ENCODE measurements at regions not wholly inside any gene's neighbourhood (a gene's known extent, or its start where the extent isn't known, plus 50 kb on each side); places are given as distances from the start of the nearest gene placed in this dataset.

DNA sequence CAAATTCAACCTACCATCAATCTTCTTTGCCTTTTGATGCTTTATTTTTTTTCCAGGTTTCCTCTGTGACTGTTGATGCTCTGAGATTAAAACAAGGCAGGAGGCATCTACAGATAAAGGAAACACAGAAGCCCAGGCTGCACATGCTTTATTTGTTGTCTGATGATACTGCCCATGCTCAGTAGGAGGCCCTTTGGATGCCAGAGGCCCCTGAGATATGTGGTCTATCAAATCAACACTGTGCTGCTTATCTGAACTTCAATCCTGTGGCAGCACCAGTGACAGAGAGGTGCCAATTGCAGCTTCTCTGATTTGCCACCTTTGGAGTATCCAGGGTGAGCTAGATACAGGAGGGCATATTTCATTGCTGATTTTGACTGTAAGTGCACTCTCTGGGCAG, 571.3 kb upstream of the TBX3 start:
- TF ChIP-seq, protein P1, sequence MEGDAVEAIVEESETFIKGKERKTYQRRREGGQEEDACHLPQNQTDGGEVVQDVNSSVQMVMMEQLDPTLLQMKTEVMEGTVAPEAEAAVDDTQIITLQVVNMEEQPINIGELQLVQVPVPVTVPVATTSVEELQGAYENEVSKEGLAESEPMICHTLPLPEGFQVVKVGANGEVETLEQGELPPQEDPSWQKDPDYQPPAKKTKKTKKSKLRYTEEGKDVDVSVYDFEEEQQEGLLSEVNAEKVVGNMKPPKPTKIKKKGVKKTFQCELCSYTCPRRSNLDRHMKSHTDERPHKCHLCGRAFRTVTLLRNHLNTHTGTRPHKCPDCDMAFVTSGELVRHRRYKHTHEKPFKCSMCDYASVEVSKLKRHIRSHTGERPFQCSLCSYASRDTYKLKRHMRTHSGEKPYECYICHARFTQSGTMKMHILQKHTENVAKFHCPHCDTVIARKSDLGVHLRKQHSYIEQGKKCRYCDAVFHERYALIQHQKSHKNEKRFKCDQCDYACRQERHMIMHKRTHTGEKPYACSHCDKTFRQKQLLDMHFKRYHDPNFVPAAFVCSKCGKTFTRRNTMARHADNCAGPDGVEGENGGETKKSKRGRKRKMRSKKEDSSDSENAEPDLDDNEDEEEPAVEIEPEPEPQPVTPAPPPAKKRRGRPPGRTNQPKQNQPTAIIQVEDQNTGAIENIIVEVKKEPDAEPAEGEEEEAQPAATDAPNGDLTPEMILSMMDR (IDR thresholded peaks at IDR 0.05; ENCODE audit: extremely low read depth, insufficient read depth, missing control alignments) = no peak
- in situ Hi-C loops (cut with MboI; ENCODE audit: low pct_unique_long_range_greater_than_20kb, low sequenced_read_pairs, unreplicated experiment) = no loop called here
- DNase-seq (ENCODE audit: low spot score) = no peak

DNA sequence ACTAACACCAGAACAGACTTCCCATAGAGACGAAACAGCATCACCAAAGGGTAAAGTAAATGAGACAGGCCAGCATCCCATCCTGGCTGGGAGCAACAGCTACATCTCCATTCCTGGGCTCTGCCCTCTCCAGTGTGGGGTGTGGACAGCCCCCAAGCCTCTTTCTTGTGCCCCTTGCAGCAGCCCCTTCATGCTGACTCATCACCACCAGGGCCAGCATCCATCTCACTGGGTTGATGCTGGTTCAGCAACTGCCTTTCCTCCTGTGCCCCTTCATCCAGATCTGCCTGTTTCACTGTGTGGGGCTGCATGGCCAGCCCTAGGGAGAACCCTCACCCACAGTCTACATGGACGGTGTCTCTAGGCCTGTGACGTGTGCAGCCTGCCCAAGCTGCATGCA, 569.1 kb upstream of the TBX3 start:
- TF ChIP-seq, protein P1 (IDR thresholded peaks at IDR 0.05; ENCODE audit: extremely low read depth, insufficient read depth, missing control alignments) = no peak
- no peak for DNase-seq (ENCODE audit: low spot score)
- in situ Hi-C loops (cut with MboI; ENCODE audit: low pct_unique_long_range_greater_than_20kb, low sequenced_read_pairs, unreplicated experiment) = no loop called here

DNA sequence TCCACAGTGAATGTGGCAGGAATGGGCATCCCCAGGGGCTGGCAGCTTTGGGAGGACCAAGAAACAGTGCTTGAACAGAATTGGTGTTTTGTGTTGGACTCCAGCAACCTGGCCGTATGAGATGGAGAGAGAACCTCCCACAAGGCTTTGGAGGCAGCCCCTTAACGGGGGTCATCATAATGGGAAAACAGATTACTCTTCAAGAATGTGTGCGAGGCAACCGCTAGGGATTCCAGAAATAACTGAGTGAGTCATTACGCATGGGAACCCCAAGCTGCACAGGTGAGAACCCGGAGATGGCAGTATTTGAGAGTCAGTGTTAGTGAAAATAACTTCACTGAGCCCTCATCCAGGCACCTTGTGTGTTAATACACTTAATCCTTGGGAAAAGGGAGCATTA, 567.8 kb upstream of the TBX3 start:
- TF ChIP-seq, protein P1 (IDR thresholded peaks at IDR 0.05; ENCODE audit: extremely low read depth, insufficient read depth, missing control alignments) = no peak
- no peak for DNase-seq (ENCODE audit: low spot score)
- in situ Hi-C loops (cut with MboI; ENCODE audit: low pct_unique_long_range_greater_than_20kb, low sequenced_read_pairs, unreplicated experiment) = no loop called here

DNA sequence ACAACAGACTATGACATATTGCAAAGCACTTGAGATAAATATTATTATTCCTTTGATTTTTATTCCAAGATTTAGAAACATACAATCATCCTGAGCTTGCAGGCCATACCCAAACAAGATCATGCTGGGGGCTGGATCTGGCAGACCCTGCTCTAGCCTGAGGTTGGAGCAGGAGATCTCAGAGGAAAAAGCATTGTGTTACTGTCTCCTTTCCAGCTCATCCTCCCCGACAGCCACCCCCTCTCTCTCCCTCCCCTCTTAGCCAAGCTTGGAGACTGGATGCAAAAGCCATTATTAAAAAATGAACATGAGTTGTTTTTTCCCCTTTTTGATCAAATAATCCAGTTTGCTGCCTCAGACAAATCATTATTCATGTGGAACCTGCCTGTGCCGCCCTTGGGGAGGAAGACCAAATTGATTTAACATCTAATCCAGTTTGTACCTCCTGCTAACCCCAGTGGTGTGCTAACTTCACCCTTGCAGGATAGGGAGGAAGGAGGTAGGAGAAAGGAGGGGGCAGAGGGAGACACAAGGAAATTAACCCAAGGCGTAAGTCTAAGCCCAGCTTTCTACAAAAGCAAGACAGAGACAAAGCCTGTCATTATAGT, 565.8 kb upstream of the TBX3 start:
- DNase-seq (ENCODE audit: low spot score) = no peak
- in situ Hi-C loops (cut with MboI; ENCODE audit: low pct_unique_long_range_greater_than_20kb, low sequenced_read_pairs, unreplicated experiment) = no loop called here
- TF ChIP-seq, protein P1 (IDR thresholded peaks at IDR 0.05; ENCODE audit: extremely low read depth, insufficient read depth, missing control alignments) = no peak

DNA sequence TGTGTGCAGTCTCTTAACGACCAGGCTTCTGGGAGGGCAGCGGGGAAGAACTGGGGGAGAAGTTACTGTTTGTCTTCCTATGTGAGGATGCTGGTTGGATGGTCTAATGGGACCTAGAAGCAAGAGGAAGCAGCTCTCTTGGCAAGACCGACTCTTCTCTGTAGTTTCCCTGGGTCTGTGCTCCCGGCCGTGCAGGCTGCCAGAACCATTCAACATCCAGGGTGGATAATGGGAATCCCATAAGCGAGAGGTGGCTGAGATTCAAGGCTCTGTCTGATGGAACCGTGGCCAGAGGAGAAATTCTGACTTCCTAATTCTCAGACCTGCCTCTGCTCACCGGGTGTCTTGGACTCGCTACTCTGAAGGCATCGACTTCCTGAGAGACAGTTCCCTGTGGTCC, 561.0 kb upstream of the TBX3 start:
- TF ChIP-seq, protein P1 (IDR thresholded peaks at IDR 0.05; ENCODE audit: extremely low read depth, insufficient read depth, missing control alignments) = no peak
- no peak for DNase-seq (ENCODE audit: low spot score)
- in situ Hi-C loops (cut with MboI; ENCODE audit: low pct_unique_long_range_greater_than_20kb, low sequenced_read_pairs, unreplicated experiment) = no loop called here

DNA sequence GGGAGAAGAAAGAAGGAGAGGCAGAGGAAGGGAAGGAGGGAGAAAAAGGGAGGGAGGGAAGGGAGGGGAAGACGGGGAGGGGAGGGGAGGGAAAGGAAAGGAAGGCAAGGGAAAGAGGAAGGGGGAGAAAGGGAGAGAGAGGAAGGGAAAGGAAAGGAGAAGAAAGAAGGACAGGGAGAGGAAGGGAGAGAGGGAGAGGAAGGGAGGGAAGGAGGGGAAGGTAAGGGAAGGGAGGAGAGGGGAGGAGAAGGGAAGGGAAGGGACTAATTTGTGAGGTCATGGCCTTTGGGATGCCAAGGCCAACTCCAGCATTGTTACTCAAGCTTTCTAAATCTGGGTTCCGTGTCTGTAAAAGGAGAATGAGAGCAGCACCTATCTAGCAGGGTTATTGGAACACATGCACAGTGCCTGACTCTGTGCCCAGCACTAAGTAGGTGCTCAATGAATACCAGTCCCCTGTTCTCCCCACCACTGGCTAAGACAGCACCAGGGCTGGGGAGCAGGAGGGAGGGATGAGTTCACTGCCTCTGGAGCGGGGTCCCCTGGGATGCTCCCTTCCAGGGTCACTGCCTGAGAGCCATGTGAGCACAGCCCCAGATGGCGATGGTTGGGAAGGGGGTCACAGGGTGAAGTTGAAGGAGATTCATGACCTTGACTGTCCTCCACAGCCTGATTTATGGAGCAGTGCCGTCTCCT, 560.1 kb upstream of the TBX3 start:
- TF ChIP-seq, protein P1 (IDR thresholded peaks at IDR 0.05; ENCODE audit: extremely low read depth, insufficient read depth, missing control alignments) = no peak
- in situ Hi-C loops (cut with MboI; ENCODE audit: low pct_unique_long_range_greater_than_20kb, low sequenced_read_pairs, unreplicated experiment) = no loop called here
- no peak for DNase-seq (ENCODE audit: low spot score)

Data from GM13977 (cell line).